SIG-M5 treated with dmso at 0.1 percent for 504 hours (cell line): ENCODE measurements at regions not wholly inside any gene's neighbourhood (a gene's known extent, or its start where the extent isn't known, plus 50 kb on each side); places are given as distances from the start of the nearest gene placed in this dataset.

Experiments
- DNase-seq: peaks from one replicate; lab custom pipeline; 2025; ENCODE audit not compliant: unreplicated experiment; lab: John Stamatoyannopoulos, UW

DNA sequence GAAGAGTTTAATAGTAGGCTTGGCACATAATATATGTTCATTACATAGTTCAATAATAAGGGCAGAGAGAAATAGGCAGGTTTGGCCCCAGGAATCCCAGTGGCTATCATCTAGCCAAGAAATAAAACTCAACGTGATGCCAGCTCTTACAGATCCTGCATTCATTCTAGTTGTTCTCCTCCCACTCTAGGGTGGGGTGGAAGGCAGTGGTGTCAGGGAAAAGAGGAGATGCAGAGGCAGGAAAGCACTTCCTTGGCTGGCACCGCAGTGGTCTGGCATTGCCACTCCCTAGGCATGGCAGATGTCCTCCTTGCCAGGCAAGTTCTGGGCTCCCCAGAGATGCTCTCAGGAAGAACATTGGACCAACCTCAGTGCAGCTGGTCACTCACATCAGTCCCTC lies 383.6 kb downstream of the GRIN2B start:
- no peak for DNase-seq

DNA sequence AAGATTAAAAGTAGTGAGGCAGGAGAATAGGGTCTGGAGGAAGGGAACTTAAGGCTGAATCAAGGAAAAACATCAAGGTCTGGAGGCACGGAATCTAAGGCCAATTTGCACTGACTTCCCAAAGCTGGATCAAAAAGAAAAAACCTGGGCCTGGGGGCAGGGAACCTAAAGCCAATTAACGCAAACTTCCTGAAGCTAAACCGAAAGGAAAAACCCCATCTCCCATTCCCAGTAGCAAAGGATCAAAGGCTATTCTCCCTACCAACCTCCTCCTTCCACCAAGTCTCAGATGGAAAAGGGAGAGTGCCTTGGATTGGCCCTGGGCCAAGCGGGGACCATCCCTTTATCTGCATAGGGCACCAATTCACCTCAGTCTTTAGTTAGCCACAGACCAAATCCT lies 384.2 kb downstream of the GRIN2B start:
- no peak for DNase-seq

DNA sequence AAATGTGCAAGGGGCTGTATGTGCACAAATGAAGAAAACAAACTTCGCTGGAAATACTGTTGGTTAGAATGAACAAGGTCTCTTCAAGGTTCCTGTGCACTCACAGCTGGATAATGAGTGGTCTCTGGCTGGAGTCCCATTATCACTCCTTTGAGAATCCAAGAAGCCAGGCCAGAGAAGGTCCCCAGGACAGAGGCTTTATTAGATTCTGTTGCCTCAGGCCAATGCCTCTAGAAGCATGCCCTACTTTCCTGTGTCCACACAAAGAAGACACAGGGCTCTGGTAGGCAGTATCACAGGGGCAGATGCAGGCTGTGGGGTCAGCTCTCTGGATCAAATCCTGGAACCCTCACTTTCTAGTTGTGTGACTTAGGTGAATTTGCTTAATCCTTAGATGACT lies 384.7 kb downstream of the GRIN2B start:
- no peak for DNase-seq

DNA sequence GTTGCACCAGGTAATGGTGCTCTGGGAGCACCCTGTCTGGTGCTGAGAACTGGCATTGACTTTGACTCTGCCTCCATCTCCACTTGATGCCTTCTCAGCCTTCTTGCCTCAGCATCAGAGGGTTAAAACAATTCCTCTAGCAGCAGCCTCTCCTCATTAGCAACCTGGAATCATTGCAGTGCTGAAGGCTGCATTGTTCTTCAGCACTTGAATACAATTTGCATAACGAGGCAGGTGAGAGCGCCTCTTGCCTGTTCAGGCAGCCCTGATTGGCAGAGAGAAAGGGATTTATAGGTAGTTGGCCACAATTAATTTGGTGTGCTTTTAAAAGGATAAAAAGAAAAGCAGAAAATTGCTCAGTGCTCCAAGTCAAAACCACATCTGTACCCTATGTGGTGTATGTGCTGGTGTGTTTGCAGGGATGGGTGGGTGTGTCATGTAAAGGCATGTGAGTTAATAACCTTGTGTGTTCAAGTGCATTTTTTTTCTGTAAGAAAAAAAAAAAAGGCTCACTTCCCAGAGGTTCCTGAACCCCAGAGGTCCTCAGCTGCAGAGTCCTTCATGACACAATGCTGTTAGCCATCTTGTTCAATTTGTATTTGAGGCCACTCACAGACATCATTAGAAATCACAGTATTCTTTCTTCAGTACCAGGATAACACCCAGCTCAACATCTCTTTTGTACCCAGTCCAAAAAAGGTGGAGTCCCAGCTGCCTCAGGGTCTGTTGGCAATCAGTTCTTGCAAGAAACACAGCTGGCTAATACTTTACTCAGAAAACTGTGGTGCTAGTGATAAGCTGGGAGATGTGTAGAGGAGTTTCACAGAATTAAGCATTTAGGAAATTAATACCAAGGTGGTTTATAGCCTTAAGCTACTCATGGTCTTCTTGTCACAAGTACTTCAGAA lies 385.6 kb downstream of the GRIN2B start:
- no peak for DNase-seq

DNA sequence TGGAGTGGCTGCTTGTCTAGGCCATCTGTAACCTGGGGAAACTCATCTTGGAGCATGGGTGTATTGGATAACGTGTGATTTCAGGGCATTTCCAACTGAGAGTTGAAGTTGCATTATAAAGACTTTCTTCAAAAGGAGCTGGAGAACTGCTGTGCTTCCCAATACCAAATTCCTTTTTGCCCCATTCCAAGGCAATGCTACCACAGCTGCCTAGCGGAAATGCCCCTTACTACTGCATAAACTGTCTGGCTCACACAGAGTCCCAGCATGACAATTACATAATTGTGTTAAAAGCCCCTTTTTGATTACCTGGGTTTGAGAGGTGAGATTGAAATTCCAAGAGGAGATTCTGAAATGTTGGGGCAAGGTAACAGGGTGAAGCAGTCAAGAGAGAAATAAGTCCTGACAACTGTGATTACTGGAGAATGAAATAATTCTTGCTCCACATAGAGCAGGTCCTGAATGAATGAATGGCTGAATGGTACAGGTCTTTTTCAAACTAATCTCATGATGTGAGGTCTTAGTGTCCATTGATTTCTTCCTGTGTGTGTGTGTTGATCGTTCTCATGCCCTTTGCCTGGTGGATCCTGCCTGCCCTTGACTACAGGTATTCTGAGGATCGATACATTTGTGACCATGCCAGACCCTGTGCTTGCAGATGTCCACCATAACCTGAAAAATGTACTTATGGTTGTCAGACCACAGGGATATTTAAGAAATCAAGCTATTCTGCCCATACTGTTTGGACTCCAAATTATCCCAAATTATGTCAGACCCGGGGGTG lies 386.5 kb downstream of the GRIN2B start:
- no peak for DNase-seq

DNA sequence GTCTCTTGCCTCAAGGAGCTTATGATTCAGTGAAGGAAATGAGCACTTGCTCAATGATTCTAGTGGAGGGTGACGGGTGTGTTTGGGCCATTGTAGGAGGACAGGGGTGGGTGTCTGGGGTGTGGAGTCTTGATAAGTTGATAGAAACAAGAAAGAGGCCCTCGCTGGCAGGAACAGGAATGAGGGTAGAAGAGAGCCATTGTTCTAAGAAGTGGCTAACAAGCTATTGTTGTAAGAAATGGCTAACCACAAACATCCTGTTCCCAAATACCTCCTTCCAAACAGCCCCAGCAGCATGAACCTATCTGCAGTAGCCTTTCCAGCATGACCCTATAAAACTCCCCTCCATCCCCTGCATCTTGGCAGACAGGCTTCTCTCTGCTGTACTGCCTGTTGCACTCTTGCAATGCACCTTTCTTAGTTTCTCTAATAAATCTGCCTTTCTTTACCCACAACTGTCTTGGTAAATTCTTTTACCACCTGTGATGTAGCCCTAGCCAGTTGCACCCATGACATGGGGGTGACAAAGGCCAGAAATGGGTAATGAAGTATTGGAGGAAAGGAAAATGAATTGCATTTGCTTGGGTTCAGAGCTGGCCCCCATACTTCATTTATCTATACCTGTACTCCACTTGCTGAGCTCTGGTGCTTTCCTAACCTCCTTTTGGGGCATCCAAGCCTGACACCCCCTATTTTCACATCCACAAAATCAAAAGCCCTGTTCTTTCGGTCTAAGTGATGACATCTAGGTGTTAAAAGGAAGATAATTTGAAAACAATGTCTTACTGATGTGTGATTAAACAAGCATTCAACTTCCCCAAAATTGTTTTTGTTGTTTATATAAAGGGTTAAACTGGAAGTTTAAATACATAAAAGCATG lies 389.1 kb downstream of the GRIN2B start:
- no peak for DNase-seq

DNA sequence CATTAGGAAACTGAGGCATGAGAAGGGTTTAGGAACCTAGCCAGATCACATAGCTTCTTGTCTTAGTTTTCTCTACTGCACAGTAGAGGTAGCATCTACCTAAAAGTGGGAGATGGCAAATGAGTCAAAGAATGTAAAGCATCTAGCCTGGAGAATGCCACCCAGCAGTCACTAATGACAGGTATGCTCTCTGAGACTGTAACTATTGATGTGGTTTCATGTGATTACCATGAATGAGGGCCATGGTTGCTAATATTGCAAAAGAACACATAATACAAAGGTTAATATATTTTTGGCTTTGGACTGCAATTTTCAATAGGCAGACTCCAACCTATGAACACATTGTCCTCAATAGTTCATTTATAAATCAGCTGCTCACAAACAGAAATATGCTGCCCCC lies 389.9 kb downstream of the GRIN2B start:
- no peak for DNase-seq

DNA sequence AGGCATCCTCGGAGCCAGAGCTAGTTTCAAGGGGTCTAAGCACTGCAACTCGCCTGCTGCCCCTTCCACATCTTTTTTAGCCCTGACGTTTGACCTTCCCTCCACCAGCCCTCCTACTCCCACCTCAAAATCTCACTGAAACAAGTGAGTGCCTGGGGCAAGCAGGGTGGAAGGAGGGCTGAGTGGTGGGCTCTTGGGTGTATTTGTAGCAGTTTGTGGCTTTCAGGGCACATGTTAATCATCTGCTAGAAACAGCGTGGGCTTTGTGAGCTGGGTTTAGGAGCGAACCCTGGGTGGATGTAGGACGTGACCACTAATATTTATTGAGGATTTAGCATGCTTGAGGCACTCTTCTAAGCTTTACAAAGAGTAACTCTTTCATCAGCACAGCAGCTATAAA lies 390.3 kb downstream of the GRIN2B start:
- no peak for DNase-seq

DNA sequence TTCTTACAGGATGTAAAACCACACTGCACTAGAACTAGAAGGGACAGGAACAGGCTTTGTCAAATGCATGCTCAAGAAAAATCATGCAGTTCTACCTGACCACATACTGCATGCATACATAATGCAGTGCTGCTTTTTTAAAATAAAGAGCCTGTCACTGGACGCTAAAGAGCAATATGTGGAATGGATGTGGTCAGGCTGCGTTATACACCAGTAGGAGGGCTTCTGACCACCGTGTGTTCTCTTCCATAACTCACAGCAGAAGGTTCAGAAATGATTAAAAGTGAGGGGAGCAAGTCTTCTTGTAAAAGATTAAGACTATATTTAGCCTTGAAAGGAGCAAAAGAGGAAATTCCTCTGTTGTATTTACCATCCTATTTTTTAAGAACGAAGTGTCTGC lies 392.0 kb downstream of the EMP1 start:
- no peak for DNase-seq

DNA sequence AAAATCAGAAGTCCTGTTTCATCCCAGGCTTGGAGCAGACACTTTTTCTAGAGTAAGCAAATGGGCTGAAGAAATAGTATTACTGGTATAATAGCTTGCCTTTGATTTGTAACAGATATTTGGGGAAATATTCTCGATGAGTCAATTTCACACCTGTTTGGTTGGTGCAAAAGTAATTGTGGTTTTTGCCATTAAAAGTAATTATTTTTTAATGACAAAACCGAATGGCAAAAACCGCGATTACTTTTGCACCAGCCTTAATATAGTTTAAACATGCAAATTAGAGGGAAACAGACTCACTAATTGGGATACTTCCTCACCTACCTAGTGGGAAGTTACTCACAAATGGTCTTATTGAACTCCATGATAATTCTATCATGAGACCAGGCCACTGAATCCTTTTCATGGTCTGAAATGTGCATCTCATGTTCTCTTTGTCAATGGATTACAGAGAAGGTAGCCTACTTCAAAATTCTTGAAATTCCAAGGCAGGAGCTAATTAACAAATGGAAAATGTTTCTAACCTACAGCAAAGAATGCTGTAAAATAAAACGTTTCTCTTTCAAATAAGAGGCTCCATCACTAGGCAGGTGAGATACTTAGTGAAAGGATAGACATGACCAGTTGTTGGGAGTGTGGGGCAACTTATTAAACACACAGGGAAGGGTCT lies 391.3 kb downstream of the EMP1 start:
- no peak for DNase-seq

DNA sequence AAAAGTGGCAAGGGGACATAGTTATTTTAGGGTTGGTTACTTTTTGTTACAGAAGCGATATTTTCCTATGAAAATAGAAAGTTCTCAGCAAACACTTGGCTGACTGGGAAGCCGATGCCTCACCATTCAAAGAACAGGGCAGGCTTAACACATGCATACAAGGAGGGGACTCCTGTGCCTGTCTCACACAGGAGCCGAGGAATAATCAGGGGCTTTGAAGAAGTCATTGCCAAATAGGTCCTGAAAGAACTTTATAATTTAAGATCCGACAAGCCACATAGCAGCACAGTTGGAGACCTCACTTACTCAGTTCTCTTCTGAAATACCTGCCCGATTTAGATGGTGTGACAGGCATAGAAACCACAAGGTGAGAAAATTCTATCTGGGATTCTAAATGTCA lies 389.8 kb downstream of the EMP1 start:
- no peak for DNase-seq

DNA sequence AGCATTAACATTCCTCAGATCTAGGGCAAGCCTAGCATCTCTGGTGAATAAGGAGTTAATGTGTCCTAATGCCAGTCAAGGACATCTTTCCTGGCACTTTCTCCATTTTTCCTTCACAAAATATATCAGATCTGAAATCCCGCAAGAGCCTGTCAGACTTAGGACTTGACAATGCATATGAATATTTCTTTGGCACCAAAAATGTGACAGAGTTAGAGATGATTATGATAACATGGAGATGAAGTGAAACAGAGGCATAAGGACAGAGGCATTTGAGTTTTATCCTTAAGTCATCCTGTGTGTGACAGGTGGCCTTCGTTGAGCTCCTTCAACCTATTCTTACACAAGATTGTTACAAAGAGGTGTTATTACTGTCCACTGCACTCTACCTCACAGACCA lies 388.0 kb downstream of the EMP1 start:
- no peak for DNase-seq

DNA sequence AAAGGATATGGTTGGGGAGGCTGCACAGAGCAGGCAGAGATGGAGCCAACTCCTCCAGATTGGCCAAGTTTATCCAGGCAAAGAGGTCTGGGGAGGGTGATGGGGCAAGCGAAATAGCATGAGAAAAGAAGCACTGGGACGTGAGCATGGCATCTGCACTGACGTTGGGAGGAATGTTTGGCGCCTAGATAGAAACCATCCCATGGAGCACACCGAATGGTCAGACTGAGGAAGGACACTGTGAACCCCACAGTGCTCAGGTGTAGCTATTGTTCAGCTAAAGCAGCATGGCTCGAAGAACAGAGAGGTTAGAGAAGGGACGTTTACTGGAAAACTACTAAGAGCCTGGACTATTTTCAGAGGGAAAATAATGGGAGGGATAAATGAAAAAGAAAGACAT lies 387.1 kb downstream of the EMP1 start:
- DNase-seq: no peak

DNA sequence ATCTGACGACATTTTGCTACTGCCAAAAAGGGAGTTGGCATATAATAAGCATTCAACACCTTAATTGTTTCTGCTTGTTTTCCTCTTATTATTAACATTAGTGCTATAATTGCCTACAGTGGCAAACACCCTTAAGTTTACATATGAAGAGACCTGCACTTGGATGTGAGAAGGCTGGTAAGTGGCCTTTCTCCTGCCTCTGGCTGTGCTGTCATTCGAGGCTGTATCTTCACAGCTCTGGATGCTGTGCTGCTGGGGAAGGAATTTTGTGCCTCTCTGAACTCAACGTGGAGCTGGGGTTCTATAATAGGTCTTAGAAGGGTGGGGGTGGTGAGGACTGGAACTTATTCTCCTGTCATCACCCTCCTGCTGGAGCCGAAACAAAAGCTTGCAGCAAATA lies 385.9 kb downstream of the EMP1 start:
- DNase-seq: no peak

DNA sequence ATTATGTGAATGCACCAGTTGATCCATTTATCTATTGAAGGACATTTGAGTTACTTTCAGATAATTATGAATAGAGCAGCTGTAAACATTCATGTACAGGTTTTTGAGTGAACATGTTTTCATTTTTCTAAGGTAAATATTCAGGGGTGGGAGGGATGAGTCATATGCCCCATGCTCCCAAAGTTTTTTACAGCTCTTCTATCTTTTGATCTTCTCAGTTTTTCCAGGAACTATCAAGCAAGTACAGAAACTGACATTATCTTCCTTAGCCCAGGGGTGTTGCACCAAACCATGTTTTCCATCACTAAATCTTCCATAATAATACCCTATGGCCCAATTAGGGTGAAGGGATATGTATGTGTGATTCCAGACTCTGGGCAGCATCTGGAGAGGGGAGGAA lies 384.5 kb downstream of the EMP1 start:
- no peak for DNase-seq

DNA sequence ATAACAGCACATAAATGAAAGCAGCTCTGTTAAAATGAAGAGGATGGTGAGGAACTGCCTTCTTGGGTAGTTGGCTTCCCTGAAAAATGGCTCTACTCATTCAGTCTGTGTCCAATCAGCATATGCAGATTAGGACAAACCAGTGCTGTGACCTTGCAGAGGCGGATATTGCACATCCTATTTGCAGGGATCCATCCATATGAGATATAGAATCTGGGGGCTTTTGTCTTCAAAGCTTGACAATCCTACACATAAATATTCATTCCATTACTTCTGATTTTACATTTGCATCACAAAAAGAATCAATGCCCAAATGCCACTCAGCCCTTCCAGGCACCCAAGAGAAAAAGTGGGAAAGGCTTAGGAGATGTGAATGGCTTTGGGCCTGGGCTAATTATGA lies 383.7 kb downstream of the EMP1 start:
- no peak for DNase-seq

DNA sequence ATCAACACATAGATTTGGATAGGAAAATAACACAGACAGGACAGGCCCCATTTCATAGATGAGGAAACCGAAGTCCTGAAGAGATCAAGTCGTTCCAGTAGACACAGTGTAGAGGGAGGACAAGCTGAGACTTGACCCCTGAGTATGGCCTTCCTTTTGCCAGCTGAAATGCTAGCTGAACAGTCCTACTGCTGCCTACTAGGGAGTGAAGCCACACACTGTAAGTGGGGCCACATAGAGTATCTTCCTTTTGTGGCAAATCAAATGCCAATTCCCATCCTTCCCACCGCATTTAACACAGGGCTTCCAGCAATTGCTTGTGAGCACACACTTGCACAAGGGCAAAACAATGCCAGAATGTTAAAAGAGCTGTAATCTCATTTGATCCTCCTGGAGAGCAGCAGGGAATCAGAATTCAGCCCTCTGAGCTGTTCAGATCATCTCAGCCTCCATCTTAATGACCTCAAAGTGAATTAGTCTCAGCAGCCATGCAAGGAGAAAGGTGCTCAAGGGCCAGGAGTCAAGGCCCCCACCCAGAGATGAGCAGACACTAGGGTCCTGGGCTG lies 380.5 kb downstream of the EMP1 start:
- no peak for DNase-seq

DNA sequence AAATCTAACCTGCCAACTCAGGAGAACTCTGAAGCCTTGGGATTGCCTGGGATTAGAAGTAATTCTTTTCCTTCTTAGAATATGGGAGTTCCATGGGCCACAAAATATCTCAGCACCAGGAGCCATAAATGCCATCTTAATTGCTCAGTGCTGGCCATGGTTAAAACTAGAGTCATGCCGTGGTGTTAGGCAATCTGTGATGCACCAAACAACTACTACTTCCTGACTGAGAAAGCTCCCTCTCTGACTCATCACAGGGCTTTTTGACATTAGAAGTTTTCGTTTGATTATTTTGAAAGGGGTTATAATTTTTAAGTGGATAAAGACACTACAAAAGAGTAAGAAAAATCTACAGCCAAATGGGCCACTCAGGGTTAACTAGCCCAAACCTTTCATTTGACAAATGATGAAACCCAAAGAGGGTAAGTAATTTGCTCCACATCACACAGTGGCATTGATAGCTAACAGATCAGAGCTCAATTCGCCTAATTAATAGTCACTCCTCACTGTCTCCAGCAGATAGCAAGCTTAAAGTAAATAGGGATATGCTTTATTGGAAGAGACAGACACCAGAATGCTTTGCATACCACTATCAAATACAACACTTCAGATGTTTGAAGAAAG lies 377.3 kb downstream of the EMP1 start:
- no peak for DNase-seq

DNA sequence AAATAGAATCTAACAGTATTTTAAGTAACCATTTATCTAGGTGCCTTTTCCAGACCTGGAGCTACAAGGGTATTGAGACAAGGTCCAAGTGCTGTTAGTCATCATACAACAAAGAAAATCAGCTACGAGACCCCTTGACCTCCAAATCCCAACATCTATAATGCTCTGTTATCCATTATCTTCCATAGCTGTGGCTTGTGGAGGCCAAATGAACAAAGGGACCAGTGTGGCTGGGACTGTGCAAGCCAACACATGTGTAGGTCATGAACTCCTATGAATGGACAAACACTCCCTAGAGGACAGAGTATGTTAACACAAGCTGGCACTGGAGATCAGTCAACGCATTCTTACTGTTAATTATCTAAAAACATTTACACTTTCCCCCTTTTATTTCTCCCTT lies 374.5 kb downstream of the EMP1 start:
- DNase-seq: no peak
